SK-N-SH treated with all-trans-retinoic acid at 6 μM for 48 hours (cell line): ENCODE measurements at regions not wholly inside any gene's neighbourhood (a gene's known extent, or its start where the extent isn't known, plus 50 kb on each side); places are given as distances from the start of the nearest gene placed in this dataset.

Experiments
- ATAC-seq: fragments of 200-7000 bp; cut with Tn5 transposase; 3 replicates; pipeline ENCODE4 v1.9.1; 2020; ENCODE audit warnings: mild to moderate bottlenecking, moderate library complexity
- ARNTL ChIP-seq: fragments of 450-650 bp; formaldehyde crosslinking; IDR thresholded peaks from 2 replicates; pipeline ENCODE4 v1.5.0; 2020; ENCODE audit warnings: low read depth, mild to moderate bottlenecking, moderate library complexity, borderline replicate concordance
- BACH2 ChIP-seq: fragments of 250-450 bp; sonication (Bioruptor Pico); IDR thresholded peaks from 2 replicates; pipeline ENCODE4 v1.9.0; 2021; ENCODE audit warnings: mild to moderate bottlenecking, borderline replicate concordance
- CSDC2 ChIP-seq: fragments of 250-450 bp; sonication (Bioruptor Pico); IDR thresholded peaks from 2 replicates; pipeline ENCODE4 v1.5.0; 2020; ENCODE audit warnings: mild to moderate bottlenecking, moderate library complexity
- ESRRG ChIP-seq: fragments of 250-450 bp; sonication (Bioruptor Pico); IDR thresholded peaks from 2 replicates; pipeline ENCODE4 v1.6.1; 2021; ENCODE audit warnings: mild to moderate bottlenecking
- GLIS3 ChIP-seq: fragments of 250-450 bp; sonication (Bioruptor Pico); IDR thresholded peaks from 2 replicates; pipeline ENCODE4 v1.5.0; 2020; ENCODE audit warnings: mild to moderate bottlenecking, moderate library complexity
- ISL1 ChIP-seq: fragments of 250-450 bp; sonication (Bioruptor Pico); IDR thresholded peaks from 2 replicates; pipeline ENCODE4 v2.1.2; 2022; ENCODE audit warnings: mild to moderate bottlenecking, moderate library complexity
- OSR1 ChIP-seq: fragments of 250-450 bp; sonication (Bioruptor Pico); IDR thresholded peaks from 2 replicates; pipeline ENCODE4 v1.8.0; 2022; ENCODE audit warnings: moderate library complexity, mild to moderate bottlenecking, inconsistent platforms
- PATZ1 ChIP-seq: fragments of 250-450 bp; sonication (Bioruptor Pico); IDR thresholded peaks from 2 replicates; pipeline ENCODE4 v1.8.0; 2020; ENCODE audit warnings: mild to moderate bottlenecking, moderate library complexity, borderline replicate concordance
- PPARA ChIP-seq: fragments of 250-450 bp; sonication (Bioruptor Pico); IDR thresholded peaks from 2 replicates; pipeline ENCODE4 v1.5.0; 2020; ENCODE audit warnings: mild to moderate bottlenecking, borderline replicate concordance
- RARB ChIP-seq: fragments of 250-450 bp; sonication (Bioruptor Pico); IDR thresholded peaks from 2 replicates; pipeline ENCODE4 v1.8.0; 2021; ENCODE audit warnings: mild to moderate bottlenecking, moderate library complexity
- TCF4 ChIP-seq: fragments of 250-450 bp; sonication (Bioruptor Pico); IDR thresholded peaks from 2 replicates; pipeline ENCODE4 v1.8.0; 2021; ENCODE audit warnings: mild to moderate bottlenecking, moderate library complexity, borderline replicate concordance
- TSHZ2 ChIP-seq: fragments of 250-450 bp; sonication (Bioruptor Pico); IDR thresholded peaks from 2 replicates; pipeline ENCODE4 v1.5.0; 2020; ENCODE audit warnings: mild to moderate bottlenecking, moderate library complexity
- ZC3H10 ChIP-seq: fragments of 250-450 bp; sonication (Bioruptor Pico); IDR thresholded peaks from 2 replicates; pipeline ENCODE4 v1.5.1; 2021; ENCODE audit warnings: mild to moderate bottlenecking, moderate library complexity
- ZFP3 ChIP-seq: fragments of 250-450 bp; sonication (Bioruptor Pico); IDR thresholded peaks from 2 replicates; pipeline ENCODE4 v1.5.0; 2020; ENCODE audit warnings: mild to moderate bottlenecking, moderate library complexity
- ZFP30 ChIP-seq: fragments of 450-650 bp; formaldehyde crosslinking; IDR thresholded peaks from 2 replicates; pipeline ENCODE4 v1.5.0; 2022; ENCODE audit warnings: mild to moderate bottlenecking, moderate library complexity
- ZNF565 ChIP-seq: fragments of 450-650 bp; formaldehyde crosslinking; conservative IDR thresholded peaks from 2 replicates; pipeline ENCODE4 v1.5.0; 2020; ENCODE audit warnings: low read depth, mild to moderate bottlenecking, moderate library complexity
- ZNF70 ChIP-seq: fragments of 450-650 bp; formaldehyde crosslinking; IDR thresholded peaks from 2 replicates; pipeline ENCODE4 v1.5.0; 2020; ENCODE audit warnings: mild to moderate bottlenecking, moderate library complexity
- ZNF8 ChIP-seq: fragments of 450-650 bp; formaldehyde crosslinking; IDR thresholded peaks from 2 replicates; pipeline ENCODE4 v1.5.0; 2020; ENCODE audit warnings: mild to moderate bottlenecking, moderate library complexity
- TF ChIP-seq, protein P1 (sequence below): fragments of 250-450 bp; sonication (Bioruptor Pico); IDR thresholded peaks from 2 replicates; pipeline ENCODE4 v1.8.0; 2021; ENCODE audit warnings: low read depth, mild to moderate bottlenecking, moderate library complexity, borderline replicate concordance
- TF ChIP-seq, protein P2 (sequence below): fragments of 250-450 bp; sonication (Bioruptor Pico); IDR thresholded peaks from 2 replicates; pipeline ENCODE4 v1.5.1; 2020; ENCODE audit warnings: low read depth, mild to moderate bottlenecking, moderate library complexity
- TF ChIP-seq, protein P3 (sequence below): fragments of 250-450 bp; sonication (Bioruptor Pico); IDR thresholded peaks from 2 replicates; pipeline ENCODE4 v1.5.1; 2021; ENCODE audit warnings: mild to moderate bottlenecking, moderate library complexity

DNA sequence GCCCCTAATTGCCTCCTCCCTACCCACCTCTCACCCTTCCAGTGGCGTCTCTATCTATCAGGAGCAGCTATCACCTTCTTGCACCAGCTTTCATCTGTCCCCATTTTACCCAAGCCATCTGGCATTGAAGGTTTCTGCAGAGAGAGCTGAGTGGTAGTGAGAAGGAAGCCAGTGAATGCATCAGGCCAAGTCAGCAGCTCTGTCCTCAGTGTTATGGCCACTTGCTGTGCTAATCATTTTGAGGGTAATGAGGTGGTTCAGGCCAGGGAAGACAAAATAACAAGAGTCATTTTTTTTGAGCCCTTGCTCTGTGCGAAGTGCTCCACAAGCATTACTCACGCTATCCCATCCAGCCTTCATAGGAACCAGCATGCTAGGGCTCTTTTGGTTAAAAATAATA lies 164.7 kb downstream of the SUDS3 start:
- TF ChIP-seq ZNF565 (CRISPR knock-in tag), result no peak
- no peak for TF ChIP-seq ZFP30 (CRISPR knock-in tag)
- no peak for TF ChIP-seq ISL1
- no peak for TF ChIP-seq ARNTL (CRISPR knock-in tag)
- no peak for TF ChIP-seq BACH2
- TF ChIP-seq GLIS3, result no peak
- no peak for TF ChIP-seq ESRRG (CRISPR knock-in tag)
- no peak for ATAC-seq

GRCh38 chr12:118541934-118542333 lies 165.6 kb downstream of the SUDS3 start:
- no peak for ATAC-seq
- no peak for TF ChIP-seq ZFP3
- TF ChIP-seq, protein P1, sequence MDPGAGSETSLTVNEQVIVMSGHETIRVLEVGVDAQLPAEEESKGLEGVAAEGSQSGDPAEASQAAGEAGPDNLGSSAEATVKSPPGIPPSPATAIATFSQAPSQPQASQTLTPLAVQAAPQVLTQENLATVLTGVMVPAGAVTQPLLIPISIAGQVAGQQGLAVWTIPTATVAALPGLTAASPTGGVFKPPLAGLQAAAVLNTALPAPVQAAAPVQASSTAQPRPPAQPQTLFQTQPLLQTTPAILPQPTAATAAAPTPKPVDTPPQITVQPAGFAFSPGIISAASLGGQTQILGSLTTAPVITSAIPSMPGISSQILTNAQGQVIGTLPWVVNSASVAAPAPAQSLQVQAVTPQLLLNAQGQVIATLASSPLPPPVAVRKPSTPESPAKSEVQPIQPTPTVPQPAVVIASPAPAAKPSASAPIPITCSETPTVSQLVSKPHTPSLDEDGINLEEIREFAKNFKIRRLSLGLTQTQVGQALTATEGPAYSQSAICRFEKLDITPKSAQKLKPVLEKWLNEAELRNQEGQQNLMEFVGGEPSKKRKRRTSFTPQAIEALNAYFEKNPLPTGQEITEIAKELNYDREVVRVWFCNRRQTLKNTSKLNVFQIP, result no peak
- no peak for TF ChIP-seq ARNTL (CRISPR knock-in tag)
- TF ChIP-seq GLIS3, result no peak
- TF ChIP-seq CSDC2 (CRISPR knock-in tag), result no peak
- no peak for TF ChIP-seq PATZ1
- no peak for TF ChIP-seq ZNF70 (CRISPR knock-in tag)
- no peak for TF ChIP-seq ZNF8 (CRISPR knock-in tag)
- no peak for TF ChIP-seq ZNF565 (CRISPR knock-in tag)
- TF ChIP-seq, protein P2, sequence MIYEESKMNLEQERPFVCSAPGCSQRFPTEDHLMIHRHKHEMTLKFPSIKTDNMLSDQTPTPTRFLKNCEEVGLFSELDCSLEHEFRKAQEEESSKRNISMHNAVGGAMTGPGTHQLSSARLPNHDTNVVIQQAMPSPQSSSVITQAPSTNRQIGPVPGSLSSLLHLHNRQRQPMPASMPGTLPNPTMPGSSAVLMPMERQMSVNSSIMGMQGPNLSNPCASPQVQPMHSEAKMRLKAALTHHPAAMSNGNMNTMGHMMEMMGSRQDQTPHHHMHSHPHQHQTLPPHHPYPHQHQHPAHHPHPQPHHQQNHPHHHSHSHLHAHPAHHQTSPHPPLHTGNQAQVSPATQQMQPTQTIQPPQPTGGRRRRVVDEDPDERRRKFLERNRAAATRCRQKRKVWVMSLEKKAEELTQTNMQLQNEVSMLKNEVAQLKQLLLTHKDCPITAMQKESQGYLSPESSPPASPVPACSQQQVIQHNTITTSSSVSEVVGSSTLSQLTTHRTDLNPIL, result no peak
- no peak for TF ChIP-seq TSHZ2 (CRISPR knock-in tag)
- no peak for TF ChIP-seq ZC3H10 (CRISPR knock-in tag)
- no peak for TF ChIP-seq RARB (CRISPR knock-in tag)
- TF ChIP-seq OSR1 (CRISPR knock-in tag), result no peak
- no peak for TF ChIP-seq ISL1
- no peak for TF ChIP-seq TCF4
- TF ChIP-seq, all 23 proteins: peak for 0

DNA sequence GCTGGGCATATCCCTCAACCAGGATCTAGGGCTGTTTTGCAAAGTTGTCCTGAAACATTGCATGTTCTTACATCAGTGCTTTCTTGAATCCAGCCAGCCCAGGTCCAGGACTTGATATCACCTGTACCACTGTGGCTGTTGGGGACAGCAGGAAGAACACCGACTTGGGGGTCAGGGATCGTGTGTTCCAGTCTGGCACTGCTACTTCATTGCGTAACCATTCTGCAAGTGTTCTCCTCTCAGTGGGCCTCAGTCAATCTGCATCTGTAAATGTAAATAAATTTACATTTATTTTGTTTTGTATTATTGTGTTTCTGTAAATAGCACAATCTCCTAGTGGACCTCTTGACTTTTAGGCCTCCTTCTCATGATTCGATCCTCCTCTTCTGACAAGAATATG lies 167.3 kb downstream of the SUDS3 start:
- ATAC-seq, result no peak
- TF ChIP-seq ARNTL (CRISPR knock-in tag) (no peak), ZFP3 (no peak), OSR1 (CRISPR knock-in tag) (no peak), ISL1 (no peak), ZNF8 (CRISPR knock-in tag) (no peak), TSHZ2 (CRISPR knock-in tag) (no peak), PPARA (CRISPR knock-in tag) (no peak), ZNF70 (CRISPR knock-in tag) (no peak), CSDC2 (CRISPR knock-in tag) (no peak), ZNF565 (CRISPR knock-in tag) (no peak), RARB (CRISPR knock-in tag) (no peak), ZC3H10 (CRISPR knock-in tag) (no peak), PATZ1 (no peak), BACH2 (no peak), GLIS3 (no peak)
- TF ChIP-seq, protein P2, result no peak
- TF ChIP-seq, protein P3, sequence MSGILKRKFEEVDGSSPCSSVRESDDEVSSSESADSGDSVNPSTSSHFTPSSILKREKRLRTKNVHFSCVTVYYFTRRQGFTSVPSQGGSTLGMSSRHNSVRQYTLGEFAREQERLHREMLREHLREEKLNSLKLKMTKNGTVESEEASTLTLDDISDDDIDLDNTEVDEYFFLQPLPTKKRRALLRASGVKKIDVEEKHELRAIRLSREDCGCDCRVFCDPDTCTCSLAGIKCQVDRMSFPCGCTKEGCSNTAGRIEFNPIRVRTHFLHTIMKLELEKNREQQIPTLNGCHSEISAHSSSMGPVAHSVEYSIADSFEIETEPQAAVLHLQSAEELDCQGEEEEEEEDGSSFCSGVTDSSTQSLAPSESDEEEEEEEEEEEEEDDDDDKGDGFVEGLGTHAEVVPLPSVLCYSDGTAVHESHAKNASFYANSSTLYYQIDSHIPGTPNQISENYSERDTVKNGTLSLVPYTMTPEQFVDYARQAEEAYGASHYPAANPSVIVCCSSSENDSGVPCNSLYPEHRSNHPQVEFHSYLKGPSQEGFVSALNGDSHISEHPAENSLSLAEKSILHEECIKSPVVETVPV (CRISPR knock-in tag), result no peak
